ENCODE measurements at regions not wholly inside any gene's neighbourhood (a gene's known extent, or its start where the extent isn't known, plus 50 kb on each side); places are given as distances from the start of the nearest gene placed in this dataset.
A peak's percentile ranks its signal among the peaks of the same experiment; 100 is the strongest.

DNA sequence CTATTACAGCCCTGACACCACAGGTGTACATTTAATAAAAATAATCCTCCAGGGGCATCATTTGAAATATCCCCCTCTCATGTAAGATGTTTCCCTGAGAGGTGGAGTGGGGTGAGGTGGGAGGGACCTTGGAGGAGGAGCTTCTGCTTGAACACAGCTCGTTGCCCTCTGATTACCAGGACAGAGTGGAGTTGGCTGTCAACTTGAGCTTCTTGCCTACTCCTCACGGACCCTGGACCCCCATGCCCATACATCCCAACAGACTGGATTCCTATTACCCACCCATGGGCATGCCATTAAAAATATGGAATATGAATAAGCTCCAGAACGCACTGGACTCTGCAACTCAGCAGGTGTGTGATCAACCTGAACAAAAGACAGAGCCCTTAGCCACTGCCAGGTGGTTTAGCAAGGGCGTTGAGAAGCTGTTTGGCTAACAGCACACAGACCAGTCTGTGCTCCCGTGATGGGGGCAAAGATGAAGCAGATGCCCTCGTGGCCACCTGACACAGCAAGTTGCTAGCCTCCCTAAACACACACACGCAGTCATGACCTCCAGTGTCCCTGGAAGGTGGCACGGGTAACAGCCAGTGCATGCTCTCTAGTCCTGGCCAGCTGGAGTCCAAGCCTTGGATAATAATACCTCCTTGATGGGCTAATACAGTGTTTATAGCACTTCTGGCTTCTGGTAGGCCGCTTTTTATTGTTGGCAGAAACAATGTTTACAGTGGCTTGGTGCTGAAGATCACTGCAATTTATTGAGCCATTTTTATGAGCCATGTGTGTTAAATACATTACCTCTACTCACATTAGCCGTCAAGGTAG is 155.0 kb downstream of the TOMM20 start:
- DNase-seq (ENCODE audit: low spot score) = no peak

DNA sequence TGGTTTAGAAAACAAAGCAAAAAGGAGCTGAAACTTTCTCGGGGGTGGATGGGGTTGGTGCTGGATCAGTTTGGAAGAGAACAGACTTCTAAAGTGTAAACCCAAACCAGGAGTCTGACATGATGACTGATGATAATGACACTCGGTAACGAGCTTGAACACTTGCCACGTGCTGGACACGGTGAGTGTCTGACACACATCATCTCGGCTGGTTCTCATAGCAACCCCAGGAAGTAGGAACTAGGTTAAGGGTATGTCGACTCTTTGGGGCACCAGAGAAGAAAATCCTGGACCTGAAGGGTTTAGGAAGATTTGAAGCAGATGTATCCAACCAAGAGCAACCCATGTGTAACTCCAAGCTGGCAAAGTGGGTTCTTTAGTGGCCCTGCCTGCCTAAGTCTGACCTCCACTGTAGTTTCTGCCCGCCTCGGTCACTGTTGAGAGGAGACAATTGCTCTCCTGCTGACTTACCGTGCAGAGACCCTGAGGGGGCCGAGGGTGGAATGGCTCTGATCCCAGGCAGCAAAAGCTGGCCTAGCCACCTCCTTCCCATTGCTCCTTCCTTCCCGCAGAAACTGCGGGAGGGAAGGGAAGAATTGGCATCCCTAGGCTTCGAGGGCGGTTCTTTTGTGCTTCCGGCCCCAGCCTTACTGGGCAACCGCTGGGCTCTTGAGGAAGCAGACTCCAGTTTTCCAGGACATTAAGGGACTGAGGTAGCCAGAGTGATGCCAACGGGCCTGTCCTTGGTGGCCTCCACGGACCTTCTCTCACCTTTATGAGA is 156.0 kb downstream of the TOMM20 start:
- DNase-seq (ENCODE audit: low spot score) = no peak

GRCh38 chr1:234971586-234972297 is 156.9 kb downstream of the TOMM20 start:
- no peak for DNase-seq (ENCODE audit: low spot score)

DNA sequence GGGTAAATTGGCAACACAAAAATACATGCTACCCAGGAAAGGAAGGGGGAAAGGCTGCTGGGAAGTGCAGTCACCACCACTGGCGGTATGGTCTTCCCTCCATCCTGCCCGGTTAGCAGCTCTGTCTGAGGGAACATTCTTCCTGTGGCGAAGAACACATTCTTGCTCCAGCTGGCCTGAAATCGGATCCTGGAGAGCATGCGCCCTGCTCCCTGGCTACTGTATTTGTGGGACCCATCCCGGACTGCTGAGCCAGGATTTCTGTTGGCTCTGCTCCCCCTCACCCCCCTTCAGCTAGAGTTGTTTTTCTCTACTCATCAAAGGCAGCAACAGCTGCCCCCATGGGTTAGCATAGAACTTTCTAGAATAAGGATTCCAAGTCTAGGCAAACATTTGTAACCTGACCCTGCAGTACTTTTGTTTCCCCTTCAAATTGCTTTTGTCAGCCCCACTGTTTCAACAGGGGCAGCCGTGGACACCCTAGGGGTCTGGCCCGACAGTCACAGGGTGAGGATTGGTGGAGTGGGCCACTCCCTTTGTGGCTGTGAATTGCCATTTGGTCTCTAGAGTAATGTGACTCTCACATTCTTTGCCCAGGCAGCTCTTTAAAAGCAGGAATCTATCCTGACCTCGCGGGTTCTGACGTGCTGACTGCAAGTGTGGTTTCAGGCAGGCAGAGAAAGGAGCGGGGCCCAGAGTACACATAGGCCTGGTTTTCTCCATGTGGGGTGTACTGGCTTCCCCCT is 157.7 kb downstream of the TOMM20 start:
- peak; percentile 87 for DNase-seq (ENCODE audit: low spot score)

DNA sequence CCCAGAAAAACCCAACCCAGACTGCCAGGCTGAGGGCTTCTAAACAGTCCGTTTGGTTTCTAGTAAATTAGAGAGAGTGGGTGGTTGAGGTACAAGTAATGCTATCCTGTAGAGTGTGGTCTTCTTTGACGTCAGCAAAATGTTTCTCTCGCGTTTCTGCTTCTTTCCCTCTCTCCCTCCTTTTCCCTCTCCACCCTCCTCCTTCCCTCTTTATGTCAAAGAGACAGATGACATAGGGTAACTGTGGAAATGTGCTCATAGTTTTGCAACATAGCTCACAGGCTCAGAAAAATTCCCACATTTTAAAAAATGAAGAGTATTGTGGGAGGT is 158.3 kb downstream of the TOMM20 start:
- DNase-seq (ENCODE audit: low spot score) = no peak

DNA sequence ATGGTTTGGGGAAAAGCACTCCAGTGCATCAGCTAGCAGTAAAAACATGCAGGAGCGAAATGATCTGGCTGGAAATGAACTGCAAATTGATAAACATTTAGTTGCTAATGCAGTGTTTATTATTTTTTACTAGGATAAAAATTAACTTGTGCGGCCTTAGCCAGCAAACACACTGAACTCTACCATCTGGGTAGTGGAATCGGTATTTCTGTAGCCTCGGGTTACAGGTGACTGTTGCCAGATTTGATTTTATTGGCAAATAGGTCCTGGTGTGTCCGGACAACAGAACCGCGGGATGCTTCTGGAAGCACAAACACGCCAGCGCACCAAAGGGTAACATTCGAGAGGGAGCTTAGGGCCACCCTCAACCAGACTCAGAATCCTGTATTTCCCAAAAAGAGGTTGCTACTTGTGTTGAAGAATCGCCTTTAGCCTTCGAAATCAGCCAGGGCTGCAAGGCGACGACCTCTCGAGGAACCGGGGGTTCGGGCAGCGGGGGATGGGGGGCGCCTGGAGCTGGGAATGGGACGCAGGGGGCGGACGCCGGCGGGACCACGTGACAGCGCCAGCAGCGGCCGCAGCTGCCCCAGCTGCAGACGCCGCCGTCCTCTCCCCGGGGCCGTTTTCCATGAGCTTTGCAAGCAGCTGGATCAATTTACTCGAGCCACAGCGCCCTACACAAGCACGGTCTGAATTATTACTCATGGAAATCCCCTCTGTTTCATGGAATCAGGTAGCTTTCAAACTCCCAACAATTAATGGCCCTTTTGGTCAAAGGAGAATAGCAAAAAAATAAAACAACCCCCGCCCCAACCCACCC is 158.8 kb downstream of the TOMM20 start:
- peak; percentile 35 for DNase-seq (ENCODE audit: low spot score)

DNA sequence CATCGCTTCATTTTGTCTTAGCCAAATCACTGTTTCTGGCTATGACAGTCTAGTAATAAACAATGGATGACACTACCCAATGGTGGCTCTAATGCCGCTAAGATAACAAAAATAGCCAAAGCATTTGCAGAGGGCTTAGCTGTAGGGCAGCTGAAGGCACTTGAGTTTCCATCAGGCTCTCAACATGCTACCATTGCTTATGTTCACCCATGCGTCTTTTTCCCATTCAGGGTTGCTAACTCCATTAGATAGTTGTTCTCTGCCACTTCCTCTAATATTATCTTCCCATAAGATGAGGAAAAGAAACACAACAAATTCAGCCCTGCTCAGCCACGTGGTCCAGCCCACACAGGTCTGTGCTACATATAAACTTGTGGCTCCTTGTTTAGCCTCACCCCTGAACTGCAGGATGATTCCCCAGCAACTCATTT is 159.6 kb downstream of the TOMM20 start:
- no peak for DNase-seq (ENCODE audit: low spot score)

DNA sequence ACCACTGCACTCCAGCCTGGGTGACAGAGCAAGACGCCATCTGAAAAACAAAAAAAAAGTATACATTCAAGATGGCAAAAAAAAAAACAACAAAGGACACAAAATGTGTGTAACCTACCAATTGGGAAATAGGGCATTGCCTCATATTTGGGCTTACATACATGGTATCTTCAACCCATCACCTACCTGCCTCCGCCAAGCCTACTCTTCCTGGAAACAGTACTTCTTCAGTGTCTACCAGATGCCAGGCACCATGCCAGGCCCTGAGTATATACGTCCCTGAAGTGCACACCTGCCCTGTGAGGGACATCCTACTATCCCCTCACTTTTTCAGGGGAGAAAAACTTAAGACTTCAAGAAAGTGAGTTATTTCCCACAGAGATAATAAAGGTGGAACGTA is 160.2 kb downstream of the TOMM20 start:
- DNase-seq (ENCODE audit: low spot score) = no peak

DNA sequence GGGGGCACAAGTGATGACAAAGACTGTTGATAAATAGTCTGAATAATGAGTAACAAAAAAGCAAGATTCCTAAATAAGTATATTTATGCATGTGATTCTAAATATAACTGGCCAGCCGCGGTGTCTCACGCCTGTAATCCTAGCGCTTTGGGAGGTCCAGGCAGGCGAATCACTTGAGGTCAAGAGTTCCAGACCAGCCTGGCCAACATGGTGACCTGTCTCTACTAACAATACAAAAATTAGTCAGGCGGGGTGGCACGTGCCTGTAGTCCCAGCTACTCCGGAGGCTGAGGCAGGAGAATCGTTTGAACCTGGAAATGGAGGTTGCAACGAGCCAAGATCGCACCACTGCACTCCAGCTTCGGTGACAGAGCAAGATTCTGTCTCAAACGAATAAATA is 161.5 kb downstream of the TOMM20 start:
- DNase-seq (ENCODE audit: low spot score) = no peak

- no peak for DNase-seq (ENCODE audit: low spot score)
Observed at GRCh38 chr1:234965111-234965510, 163.5 kb downstream of the TOMM20 start.

GRCh38 chr1:234963904-234964702 is 164.5 kb downstream of the TOMM20 start:
- DNase-seq (ENCODE audit: low spot score) = no peak

DNA sequence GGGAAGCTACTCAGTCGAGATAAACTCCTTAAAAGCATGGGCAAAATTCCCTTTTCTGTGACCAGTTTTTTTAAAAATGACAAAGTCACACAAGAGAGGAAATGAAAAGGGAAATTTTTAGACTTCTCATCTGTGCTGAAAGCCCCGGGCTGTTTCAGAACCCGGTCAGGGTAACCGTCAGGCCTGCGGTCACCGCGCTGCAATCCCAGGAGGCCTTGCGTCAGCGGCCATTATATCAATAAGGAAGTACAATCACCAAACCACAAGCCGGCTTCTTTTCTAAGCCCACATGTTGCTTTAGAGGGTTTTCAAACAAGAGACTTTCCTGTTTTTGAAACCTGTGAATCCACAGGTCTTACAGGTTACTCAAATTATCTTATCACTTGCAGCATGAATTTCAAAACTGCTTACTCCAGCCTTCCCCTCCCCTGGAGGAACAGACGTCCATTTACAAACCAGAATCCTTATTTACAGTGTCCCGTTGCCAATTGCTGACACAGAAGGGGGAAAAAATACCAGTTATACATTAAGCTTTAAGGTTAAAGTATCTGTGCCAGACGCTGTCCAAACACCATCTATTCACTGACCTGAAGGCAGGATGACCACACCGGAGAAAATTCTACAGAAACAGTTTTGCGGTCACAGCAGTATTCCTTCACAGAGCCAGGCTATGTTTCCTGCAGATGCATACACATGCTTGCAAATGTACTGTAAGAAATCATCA is 165.3 kb downstream of the TOMM20 start:
- DNase-seq (ENCODE audit: low spot score) = peak; percentile 81

DNA sequence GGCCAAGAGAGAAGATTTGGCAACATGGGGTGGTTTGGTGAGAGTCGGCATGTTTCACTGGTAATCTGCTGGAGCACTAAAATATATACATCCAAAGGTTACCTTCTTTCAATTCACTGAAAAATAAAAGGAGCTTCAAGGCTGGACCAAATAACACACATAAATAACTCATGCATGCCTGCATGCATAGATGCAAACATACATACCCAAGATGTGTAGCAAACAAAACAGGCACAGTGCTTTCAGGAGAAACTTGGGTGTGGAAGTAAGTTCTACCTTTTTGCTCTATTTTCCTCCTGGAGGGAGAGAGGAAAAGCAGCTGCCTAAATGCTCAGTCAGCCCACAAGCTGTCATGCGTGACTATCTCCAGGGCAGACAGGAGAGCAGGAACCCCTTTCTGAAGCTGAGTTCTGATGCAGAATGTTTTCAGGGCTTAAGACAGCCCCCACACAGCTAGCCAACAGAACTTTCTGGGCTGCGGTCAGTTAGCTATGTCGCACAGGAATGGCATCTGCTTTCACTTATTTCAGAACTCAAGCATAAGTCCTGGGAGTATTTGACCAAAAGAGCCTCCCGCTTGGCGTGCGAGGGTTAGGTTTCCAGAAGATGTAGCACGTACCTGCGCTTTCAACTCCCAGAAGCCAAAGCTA is 166.2 kb downstream of the TOMM20 start:
- DNase-seq (ENCODE audit: low spot score) = peak; percentile 92

GRCh38 chr1:234961456-234962339 is 166.9 kb downstream of the TOMM20 start:
- peak; percentile 71 for DNase-seq (ENCODE audit: low spot score)

GRCh38 chr1:234960722-234961455 is 167.7 kb downstream of the TOMM20 start:
- no peak for DNase-seq (ENCODE audit: low spot score)

DNA sequence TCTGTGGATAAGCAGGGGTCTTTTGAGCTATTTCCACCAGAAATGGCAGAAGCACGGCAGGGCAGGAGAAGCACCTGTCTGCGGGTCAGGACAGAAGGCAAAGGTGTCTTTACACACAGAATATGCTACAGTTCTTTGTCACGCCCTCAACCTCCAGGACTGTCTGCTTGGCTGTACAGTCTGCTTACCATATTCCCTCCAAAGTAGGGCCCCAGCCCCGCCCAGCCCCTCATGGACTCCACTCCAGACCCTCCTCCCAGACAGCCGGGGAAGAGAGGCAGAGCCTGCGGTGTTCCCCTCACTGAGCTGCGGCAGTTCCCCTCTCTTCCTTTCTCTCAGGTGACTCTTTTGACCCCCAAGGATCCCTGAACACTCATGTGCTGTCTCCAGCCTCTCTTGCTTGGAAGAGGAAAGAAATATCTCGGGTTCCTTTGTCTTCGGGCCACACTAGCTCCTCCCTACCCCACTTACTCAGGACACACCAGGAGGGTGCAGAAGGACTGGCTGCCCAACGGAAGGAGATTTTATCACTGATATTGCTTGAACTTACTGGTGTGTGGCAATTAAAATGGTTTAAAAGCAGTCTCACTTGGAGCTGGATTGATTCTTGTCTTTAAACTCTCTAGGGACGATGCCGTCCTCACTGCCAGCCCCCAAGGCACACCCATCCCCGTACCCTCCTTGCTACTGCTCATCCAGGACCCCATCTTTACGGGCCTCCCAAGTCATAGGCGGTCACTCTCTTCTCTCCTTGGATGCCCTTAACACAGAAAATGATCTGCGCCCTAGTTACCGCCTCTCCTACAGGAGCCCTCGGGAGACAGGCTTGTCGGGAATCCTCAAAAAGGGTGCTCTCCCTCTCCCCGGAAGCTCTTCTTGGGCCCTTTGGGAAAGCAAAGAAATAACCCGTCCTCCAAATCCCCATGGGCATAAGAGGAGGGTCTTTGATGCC is 169.7 kb downstream of the TOMM20 start:
- no peak for DNase-seq (ENCODE audit: low spot score)

All from AG08395 (cell line).